ENCODE measurements at regions not wholly inside any gene's neighbourhood (a gene's known extent, or its start where the extent isn't known, plus 50 kb on each side); places are given as distances from the start of the nearest gene placed in this dataset.
A peak's percentile ranks its signal among the peaks of the same experiment; 100 is the strongest.

DNA sequence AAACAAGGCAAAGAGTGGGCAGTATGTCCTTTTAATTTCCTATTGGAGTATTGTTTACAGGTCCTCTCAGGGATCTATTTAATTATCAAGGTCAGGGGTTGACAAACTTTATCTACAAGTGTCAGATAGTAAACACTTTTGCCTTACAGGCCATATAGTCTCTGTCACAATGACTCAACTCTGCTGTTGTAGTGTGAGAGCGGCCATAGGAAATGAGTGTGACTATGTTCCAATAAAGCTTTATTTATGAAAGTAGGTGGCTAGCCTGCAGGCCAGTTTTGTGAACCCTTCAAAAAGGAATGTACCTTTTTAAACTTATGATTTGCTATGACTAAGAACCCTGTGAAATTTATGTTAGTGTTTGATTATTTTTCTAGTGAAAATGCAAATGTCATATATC, 156.1 kb downstream of the GPAT3 start:
- DNase-seq: no peak

DNA sequence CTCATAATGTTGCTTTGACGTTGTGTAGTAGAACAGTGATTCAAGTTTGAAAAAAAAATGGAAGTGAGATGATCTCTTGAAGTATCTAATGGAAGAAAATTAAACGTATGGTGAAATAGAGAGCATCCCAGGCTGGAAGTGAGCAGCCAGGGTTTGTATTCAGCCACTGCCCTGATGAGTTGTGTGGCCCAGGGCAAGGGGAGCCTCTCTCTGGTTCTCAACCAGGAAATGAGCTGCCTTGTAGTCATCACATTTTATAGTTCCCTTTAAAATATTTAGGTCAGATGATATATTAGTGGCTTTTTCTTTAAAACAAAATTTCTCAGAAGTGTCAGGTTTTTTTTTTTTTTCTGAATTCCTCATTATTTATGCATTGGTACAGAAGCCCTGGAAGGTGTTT, 150.3 kb downstream of the GPAT3 start:
- no peak for DNase-seq

DNA sequence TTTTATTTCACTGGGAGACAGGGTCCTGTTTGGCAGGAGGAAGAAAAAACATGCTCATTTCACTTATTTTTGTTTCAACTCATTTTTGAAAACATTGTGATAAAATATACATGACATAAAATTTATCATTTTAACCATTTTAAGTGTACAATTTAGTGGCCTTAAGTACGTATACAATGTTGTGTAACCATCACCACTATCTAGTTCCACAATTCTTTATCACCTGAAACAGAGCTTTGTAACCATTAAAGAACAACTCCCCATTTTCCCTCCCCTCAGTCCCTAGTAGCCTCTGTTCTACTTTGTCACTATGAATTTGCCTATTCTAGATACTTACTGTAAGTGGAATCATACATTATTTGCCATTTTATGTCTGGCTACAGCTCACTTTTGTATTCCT, 143.8 kb downstream of the GPAT3 start:
- DNase-seq: no peak

DNA sequence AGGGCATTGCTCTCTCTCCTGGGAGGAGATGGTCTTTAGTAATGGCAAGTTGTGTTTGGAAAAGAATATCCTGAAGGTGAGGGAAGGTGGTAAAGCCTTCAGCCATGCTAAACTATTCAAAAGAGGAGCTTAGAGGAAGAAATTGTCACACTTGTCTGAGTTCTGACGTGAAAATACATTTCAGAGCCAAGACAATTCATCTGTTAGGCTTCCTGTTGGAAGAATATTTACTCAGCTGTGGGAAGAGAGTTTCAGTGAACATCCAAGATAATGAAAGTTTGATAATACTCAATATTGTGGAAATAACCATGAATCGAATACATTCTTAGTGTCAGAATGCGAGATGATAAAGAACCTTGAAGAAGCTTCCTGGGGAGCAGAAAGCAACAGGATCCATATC, 143.3 kb downstream of the GPAT3 start:
- DNase-seq: no peak

DNA sequence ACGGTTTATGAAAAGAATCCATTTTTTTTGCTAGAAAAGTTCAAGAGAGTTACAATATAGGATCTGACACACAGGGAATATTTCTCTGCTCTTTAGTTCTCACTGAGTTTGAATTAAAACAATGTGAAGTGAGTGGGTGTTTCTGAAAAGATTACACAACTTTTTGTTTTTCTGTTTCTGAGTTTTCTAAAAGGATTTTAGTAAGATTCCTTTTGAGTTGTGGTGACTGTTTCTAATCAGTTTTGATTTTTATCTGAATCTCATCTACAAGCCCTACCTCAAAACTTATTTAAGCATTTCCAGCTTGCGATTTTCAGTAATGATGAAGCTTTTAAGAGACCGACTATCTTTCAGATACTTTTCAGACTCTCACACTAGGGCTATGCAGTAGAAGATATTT, 141.7 kb downstream of the GPAT3 start:
- no peak for DNase-seq

DNA sequence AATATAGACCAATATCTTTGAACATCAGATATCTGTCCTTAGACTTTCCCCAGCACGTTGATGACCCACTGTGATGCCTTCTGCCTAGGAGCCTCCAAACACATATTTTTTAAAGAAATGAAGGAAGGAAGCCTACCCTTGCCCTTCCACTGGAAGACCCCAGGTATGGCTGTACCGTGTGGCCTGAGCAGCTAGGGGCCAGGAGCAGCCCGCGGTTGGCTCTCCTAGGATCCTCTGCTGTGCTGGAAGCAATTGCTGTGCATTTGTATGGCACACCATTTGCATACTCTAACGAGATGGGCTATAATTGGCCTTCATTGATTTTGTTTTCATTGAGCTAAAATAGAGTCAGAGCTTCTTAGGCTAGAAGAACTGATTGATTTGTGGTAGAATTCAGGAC, 128.8 kb downstream of the GPAT3 start:
- DNase-seq: no peak

DNA sequence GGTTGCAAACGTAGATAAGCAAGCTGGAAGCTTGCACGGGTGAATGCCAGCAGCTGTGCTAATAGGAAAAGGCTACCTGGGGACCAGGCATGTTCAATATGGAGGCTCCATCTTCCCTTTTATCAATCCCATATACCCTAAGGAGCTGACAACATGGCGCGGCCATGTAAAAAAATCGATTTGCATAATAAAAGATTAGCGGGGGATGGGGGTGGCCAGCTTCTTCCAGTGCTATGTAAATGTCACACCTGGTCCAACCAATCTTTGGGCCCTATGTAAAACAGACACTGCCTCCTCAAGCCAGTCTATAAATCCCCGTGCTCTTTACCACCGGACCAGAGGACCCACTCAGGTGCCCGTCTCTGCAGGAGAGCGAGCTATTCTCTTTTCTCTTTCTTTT, 128.2 kb downstream of the GPAT3 start:
- DNase-seq: no peak

DNA sequence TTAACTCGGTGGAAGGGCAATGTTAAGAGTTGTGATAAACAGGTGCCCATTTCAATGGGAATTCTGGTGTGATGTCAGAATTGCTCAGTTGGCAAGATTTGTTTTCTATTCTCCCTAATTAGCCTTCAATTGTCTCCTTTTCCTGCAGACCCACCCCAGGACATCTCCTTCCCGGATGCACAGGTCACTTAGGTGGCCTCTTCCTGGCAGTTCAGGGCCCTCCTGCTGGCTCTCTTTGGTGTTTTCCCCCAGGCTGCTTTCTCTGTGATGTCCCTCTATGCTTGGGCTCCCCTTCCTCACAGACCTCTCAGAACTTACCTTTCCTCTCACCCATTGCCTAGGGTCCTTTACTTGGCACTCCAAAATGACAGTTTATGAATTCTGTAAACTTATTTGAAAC, 126.3 kb downstream of the GPAT3 start:
- DNase-seq: no peak

DNA sequence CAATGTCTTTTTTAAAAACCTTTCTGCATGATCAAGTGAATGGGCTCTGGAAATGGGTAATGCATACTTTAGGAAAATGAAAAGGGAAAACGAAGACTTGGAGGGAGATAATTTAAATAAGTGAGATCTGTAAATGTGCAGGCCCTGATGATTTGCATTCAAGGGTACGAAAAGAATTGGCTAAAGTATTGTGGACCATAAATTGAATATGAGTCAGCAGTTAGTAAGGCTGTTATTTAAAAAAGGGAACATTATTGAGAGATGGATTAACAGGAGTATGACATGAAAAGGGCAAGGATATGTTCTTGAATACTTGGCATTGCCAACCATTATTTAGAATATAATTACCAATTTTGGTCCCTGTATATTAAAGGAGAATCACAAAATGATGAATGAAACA, 125.5 kb downstream of the GPAT3 start:
- no peak for DNase-seq

DNA sequence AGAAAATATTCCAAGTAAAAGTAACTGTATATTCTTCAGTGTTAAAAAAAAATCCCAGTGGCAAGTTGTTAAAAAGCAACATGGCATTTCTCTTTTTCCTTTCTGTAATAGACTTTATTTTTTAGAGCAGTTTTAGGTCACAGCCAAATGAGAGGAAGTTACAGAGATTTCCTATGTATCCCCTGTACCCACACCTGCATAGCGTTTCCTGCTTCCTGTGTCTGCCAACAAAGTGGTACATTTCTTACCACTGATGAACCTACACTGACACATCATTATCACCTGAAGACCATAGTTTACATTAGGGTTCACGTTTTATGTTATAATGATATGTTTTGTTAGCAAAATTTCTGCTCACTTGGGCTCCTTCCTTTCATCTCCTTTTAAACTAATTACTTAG, 124.7 kb downstream of the GPAT3 start:
- DNase-seq: no peak

DNA sequence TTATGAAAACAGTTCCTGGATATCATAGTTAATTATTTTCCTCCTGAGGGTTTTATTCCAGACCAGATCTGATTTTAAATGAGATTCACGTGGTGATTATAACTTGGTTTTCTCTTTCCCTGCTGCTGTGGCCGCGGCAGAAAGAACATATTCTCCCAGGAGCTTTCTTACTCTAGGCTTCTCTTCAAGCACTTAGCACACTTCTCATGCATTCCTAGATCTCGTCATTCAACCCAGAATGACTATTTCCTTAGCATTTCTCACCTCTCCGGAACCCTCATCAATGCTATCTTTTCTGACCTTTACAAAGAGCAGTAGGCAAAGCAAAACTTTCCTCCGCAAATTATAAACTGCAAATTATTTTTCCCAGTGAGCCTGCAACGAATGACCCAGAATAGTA, 122.9 kb downstream of the GPAT3 start:
- no peak for DNase-seq

DNA sequence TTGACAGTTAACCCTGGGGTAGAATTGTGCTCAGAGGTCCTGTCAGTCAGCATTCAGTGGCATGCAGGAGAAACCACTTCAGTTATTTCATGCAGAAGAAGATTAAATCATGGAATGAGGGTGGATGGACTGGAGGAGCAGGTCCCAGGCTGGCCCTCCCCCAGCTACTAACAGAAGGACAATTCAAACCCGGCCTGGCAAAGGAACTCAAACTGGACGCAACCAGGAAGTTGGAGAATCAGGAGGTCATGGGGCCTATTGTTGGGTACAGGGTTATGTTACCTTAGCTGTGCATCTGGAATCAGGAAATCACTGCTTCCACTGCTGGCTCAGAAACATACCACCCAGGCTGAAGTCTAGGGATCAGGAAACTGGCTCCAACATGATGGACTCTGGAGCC, 121.4 kb downstream of the GPAT3 start:
- DNase-seq: peak; percentile 45

Data from DMS53 (cell line).